Liver (tissue), 3 donors: ENCODE measurements at regions not wholly inside any gene's neighbourhood (a gene's known extent, or its start where the extent isn't known, plus 50 kb on each side); places are given as distances from the start of the nearest gene placed in this dataset.
"Not testable (repeated sequence)": the region's sequence is repeated elsewhere in the genome, so short reads cannot be mapped to it uniquely, and the experiment has no call there.

ENCODE experiments used
- EGR1 ChIP-seq, 2 donors: IDR thresholded peaks; 2 replicates each; pipeline ENCODE4 v1.6.1; 2016 to 2018; ENCODE audit warnings: antibody characterized with exemption in 2 of 2, low read depth in 2 of 2
- GABPA ChIP-seq, 2 donors: IDR thresholded peaks in 1 of 2; conservative IDR thresholded peaks in 1 of 2; 2 replicates each; pipeline ENCODE4 v1.6.1; 2016; ENCODE audit warnings: antibody characterized with exemption in 2 of 2, mild to moderate bottlenecking in 1 of 2, moderate library complexity in 1 of 2
- HNF4A ChIP-seq, 2 donors: conservative IDR thresholded peaks; 2 replicates each; pipeline ENCODE4 v1.6.1; 2016; ENCODE audit warnings: antibody characterized with exemption in 2 of 2, mild to moderate bottlenecking in 2 of 2
- HNF4G ChIP-seq: IDR thresholded peaks from 2 replicates; pipeline ENCODE4 v1.6.1; 2016; ENCODE audit warnings: antibody characterized with exemption
- JUND ChIP-seq, 2 donors: IDR thresholded peaks; 2 replicates each; pipeline ENCODE4 v1.6.1; 2016; ENCODE audit warnings: antibody characterized with exemption in 2 of 2
- RAD21 ChIP-seq, 2 donors: IDR thresholded peaks; 2 replicates each; pipeline ENCODE4 v1.6.1; 2016; ENCODE audit warnings: antibody characterized with exemption in 2 of 2, mild to moderate bottlenecking in 2 of 2
- SP1 ChIP-seq: IDR thresholded peaks from 2 replicates; pipeline ENCODE4 v1.6.1; 2018; ENCODE audit warnings: antibody characterized with exemption, mild to moderate bottlenecking
- YY1 ChIP-seq: IDR thresholded peaks from 2 replicates; pipeline ENCODE4 v1.6.1; 2016; ENCODE audit warnings: antibody characterized with exemption, mild to moderate bottlenecking
- TF ChIP-seq, protein P1 (sequence below): fragments of 150-350 bp; IDR thresholded peaks from 2 replicates; pipeline ENCODE4 v1.5.1; 2017; ENCODE audit warnings: improper control_type of control experiment, low read depth, low read length; ENCODE audit not compliant: missing input control
- TF ChIP-seq, protein P2 (sequence below): IDR thresholded peaks from 2 replicates; pipeline ENCODE4 v1.6.1; 2016; ENCODE audit warnings: antibody characterized with exemption
- TF ChIP-seq, protein P3 (sequence below): IDR thresholded peaks from 2 replicates; pipeline ENCODE4 v1.6.1; 2016; ENCODE audit warnings: antibody characterized with exemption
- TF ChIP-seq, protein P4 (sequence below): IDR thresholded peaks from 2 replicates; pipeline ENCODE4 v1.6.1; 2016; ENCODE audit warnings: antibody characterized with exemption, mild to moderate bottlenecking
- TF ChIP-seq, protein P5 (sequence below): IDR thresholded peaks from 2 replicates; pipeline ENCODE4 v1.6.1; 2016; ENCODE audit warnings: antibody characterized with exemption
- donor health status: healthy.
- donor health status: healthy.

DNA sequence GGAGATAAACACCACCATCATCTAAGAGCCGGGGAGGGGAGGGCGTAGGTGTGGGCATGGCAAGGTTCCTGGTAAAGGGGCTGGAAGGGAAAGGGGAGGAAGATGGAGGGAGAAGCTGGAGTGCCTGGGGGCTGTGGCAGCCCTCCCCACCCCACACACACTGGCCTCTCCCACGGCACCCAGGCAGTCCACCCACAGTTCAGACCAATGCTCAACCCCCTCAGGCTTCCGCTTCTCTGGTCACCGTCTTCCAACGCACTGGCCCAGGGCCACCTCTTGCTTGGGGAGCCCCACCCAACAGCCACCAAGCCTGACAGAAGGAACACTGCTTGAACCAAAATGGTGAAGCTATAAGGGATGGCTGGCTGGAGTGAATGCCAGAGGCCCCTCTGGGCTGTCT lies 160.3 kb downstream of the GOLGA6L4 start:
- not testable (repeated sequence) for TF ChIP-seq JUND (IDR thresholded peaks at IDR 0.05); RAD21 (IDR thresholded peaks at IDR 0.05); HNF4A (conservative IDR thresholded peaks at IDR 0.05); GABPA (IDR thresholded peaks at IDR 0.05 in 1 of 2, conservative IDR thresholded peaks at IDR 0.05 in 1 of 2); EGR1 (IDR thresholded peaks at IDR 0.05; ENCODE audit: low read depth in 2 of 2); HNF4G; YY1; SP1
- TF ChIP-seq, protein P1, sequence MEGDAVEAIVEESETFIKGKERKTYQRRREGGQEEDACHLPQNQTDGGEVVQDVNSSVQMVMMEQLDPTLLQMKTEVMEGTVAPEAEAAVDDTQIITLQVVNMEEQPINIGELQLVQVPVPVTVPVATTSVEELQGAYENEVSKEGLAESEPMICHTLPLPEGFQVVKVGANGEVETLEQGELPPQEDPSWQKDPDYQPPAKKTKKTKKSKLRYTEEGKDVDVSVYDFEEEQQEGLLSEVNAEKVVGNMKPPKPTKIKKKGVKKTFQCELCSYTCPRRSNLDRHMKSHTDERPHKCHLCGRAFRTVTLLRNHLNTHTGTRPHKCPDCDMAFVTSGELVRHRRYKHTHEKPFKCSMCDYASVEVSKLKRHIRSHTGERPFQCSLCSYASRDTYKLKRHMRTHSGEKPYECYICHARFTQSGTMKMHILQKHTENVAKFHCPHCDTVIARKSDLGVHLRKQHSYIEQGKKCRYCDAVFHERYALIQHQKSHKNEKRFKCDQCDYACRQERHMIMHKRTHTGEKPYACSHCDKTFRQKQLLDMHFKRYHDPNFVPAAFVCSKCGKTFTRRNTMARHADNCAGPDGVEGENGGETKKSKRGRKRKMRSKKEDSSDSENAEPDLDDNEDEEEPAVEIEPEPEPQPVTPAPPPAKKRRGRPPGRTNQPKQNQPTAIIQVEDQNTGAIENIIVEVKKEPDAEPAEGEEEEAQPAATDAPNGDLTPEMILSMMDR: not testable (repeated sequence)
- TF ChIP-seq, protein P2, sequence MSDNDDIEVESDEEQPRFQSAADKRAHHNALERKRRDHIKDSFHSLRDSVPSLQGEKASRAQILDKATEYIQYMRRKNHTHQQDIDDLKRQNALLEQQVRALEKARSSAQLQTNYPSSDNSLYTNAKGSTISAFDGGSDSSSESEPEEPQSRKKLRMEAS: not testable (repeated sequence)
- TF ChIP-seq, protein P3, sequence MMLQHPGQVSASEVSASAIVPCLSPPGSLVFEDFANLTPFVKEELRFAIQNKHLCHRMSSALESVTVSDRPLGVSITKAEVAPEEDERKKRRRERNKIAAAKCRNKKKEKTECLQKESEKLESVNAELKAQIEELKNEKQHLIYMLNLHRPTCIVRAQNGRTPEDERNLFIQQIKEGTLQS: not testable (repeated sequence)
- TF ChIP-seq, protein P4, sequence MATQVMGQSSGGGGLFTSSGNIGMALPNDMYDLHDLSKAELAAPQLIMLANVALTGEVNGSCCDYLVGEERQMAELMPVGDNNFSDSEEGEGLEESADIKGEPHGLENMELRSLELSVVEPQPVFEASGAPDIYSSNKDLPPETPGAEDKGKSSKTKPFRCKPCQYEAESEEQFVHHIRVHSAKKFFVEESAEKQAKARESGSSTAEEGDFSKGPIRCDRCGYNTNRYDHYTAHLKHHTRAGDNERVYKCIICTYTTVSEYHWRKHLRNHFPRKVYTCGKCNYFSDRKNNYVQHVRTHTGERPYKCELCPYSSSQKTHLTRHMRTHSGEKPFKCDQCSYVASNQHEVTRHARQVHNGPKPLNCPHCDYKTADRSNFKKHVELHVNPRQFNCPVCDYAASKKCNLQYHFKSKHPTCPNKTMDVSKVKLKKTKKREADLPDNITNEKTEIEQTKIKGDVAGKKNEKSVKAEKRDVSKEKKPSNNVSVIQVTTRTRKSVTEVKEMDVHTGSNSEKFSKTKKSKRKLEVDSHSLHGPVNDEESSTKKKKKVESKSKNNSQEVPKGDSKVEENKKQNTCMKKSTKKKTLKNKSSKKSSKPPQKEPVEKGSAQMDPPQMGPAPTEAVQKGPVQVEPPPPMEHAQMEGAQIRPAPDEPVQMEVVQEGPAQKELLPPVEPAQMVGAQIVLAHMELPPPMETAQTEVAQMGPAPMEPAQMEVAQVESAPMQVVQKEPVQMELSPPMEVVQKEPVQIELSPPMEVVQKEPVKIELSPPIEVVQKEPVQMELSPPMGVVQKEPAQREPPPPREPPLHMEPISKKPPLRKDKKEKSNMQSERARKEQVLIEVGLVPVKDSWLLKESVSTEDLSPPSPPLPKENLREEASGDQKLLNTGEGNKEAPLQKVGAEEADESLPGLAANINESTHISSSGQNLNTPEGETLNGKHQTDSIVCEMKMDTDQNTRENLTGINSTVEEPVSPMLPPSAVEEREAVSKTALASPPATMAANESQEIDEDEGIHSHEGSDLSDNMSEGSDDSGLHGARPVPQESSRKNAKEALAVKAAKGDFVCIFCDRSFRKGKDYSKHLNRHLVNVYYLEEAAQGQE: not testable (repeated sequence)
- TF ChIP-seq, protein P5, sequence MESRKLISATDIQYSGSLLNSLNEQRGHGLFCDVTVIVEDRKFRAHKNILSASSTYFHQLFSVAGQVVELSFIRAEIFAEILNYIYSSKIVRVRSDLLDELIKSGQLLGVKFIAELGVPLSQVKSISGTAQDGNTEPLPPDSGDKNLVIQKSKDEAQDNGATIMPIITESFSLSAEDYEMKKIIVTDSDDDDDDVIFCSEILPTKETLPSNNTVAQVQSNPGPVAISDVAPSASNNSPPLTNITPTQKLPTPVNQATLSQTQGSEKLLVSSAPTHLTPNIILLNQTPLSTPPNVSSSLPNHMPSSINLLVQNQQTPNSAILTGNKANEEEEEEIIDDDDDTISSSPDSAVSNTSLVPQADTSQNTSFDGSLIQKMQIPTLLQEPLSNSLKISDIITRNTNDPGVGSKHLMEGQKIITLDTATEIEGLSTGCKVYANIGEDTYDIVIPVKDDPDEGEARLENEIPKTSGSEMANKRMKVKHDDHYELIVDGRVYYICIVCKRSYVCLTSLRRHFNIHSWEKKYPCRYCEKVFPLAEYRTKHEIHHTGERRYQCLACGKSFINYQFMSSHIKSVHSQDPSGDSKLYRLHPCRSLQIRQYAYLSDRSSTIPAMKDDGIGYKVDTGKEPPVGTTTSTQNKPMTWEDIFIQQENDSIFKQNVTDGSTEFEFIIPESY: not testable (repeated sequence)
